ENCODE measurements at regions not wholly inside any gene's neighbourhood (a gene's known extent, or its start where the extent isn't known, plus 50 kb on each side); places are given as distances from the start of the nearest gene placed in this dataset.
"Not testable (repeated sequence)": the region's sequence is repeated elsewhere in the genome, so short reads cannot be mapped to it uniquely, and the experiment has no call there.

DNA sequence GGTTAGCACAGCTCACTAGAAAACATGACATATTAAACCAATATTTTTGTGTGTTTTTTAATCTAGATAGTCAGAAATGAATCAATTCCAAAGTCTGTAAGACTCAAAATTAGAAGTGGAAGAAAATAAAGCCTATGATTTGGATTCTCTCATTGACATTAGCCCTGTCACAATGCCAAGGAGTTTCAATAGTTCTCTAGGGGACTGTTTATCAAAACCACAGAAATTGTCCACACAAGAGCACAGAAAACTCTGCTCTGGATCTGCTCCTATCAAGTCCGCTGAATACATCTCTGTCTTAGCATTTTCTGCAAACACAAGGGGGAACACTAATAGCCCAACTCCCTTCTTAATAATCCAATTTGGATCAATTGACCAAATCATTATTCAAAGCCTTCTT is 152.0 kb downstream of the HS3ST3B1 start:
- DNase-seq = no peak

- DNase-seq = no peak
Measured at GRCh38 chr17:14451729-14452191, 150.9 kb downstream of the HS3ST3B1 start.

DNA sequence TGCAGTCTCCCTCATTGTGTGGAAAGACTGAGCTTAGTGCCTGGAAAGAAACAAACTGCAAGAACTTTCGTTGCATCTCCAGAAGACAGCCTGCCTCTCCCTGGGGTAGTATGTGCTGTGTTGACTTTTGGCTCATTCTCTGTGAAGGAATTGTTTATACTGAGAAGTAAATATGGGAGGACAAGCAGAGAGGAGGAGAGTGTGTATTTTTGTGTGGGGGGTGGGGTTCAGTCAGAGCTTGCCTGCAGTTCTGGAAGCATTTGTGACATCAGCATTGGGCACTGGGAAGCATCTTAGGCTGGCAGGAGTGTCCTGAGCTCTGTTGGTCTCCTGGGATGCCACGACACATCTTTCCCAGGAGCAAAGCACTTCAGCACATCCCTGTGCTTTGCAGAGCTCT is 147.9 kb downstream of the HS3ST3B1 start:
- no peak for DNase-seq

GRCh38 chr17:14446825-14447224 is 145.9 kb downstream of the HS3ST3B1 start:
- DNase-seq = no peak

- DNase-seq = no peak
Measured at GRCh38 chr17:14444915-14445314, 144.0 kb downstream of the HS3ST3B1 start.

DNA sequence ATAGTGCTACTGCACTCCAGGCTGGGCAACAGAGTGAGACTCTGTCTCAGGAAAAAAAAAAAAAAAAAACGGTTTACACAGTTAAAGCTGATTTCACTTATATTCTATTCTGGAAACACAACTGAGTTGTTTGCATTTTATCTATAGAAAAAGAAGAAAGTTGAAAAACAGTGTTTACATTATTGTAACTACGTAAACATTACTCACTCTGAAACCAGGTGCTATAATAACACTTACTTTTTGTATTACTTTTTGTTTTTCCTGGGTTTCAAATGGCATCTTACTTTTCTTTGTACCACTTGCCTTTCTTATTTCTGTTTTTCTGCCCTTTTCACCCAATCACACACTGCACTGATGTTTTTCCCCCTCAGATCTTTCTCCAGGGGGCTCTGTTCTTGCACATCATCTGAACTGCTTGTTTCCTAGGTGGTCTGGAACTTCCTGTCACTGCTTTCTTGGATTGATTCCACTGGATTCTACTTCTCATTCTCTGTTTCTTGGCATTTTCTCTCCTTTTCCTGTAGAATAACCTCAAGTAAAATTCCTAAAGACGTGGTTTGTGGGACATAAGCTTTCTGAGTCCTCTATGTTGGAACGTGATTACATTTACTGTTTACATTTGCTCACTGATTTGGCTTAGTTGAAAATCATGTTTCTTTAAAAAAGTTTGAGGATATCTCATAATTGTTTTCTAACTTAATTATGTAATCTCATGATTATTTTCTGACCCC is 142.1 kb downstream of the HS3ST3B1 start:
- DNase-seq = no peak

GRCh38 chr17:14437176-14437575 is 136.3 kb downstream of the HS3ST3B1 start:
- DNase-seq = no peak

DNA sequence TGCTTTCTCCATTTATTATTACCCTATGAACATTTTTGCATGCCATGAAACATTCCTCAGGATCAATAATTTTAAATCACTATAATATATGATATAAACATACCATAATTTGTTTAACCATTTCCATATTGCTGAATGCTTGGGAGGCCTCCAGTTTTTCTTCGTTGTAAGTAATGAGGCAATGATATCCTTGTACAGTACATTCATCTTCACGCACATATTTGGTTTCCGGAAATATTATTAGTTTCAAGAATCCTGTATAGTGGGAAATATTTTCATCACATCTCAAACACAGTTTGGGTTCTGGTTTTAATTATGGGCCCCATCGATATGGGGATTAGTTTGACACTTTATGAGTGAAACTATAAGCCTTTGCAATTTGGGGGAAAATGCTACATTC is 135.4 kb downstream of the HS3ST3B1 start:
- no peak for DNase-seq

GRCh38 chr17:14434506-14434905 is 133.6 kb downstream of the HS3ST3B1 start:
- no peak for DNase-seq

- DNase-seq = no peak
Measured at GRCh38 chr17:14432079-14432478, 131.2 kb downstream of the HS3ST3B1 start.

DNA sequence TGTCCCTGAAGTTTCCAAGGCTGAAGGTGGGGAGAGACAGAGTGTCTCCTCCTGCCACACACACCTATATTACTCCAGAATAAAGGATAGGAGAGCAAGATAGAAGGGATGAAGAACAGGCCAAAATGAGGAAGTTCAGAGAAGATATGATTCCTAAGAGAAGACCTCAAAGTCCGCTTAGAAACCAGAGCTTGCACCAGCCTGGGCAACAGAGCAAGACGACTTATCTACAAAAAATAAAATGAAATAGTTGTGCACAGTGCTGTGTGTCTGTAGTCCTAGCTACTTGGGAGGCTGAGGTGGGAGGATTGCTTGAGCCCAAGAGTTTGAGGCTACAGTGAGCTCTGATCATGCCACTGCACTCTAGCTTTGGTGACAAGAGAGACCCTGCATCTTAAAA is 128.2 kb downstream of the HS3ST3B1 start:
- DNase-seq = no peak

- DNase-seq = no peak
Measured at GRCh38 chr17:14428648-14429029, 127.8 kb downstream of the HS3ST3B1 start.

DNA sequence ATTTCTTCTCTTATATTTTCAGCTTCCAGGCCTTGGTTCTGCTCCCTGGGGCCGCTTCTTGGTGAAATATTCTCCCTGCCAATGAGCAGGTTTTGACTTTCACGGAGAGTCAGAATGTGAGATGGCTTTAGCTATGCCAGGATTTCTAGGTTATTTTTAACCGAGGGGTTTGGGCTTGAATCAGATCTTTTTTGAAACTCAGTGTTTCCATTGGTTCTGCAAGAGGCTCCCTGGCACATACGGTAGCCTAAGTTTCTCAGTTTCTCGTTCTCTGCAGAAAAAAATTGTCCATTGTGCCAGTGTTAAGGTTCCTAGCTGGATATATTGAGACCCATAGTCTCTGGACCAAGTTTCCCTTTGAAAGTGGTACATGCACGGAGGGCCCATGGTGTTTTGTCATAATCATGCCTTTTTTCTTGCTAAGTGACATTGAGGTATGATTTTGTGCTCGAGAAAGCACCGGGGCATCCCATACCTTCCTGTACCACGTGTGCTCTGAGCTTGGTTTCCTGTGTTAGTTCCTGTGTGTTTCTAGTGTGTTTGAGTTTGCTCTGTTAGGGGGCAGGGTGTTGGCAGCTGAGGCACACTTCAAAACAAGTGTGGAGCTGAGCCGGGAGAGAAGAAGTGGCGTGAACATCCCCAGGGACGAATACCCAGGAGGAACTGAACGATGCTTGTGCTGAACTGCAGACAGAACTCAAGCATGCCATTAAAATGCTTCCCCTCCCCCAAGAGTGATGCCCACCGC is 127.2 kb downstream of the HS3ST3B1 start:
- no peak for DNase-seq

DNA sequence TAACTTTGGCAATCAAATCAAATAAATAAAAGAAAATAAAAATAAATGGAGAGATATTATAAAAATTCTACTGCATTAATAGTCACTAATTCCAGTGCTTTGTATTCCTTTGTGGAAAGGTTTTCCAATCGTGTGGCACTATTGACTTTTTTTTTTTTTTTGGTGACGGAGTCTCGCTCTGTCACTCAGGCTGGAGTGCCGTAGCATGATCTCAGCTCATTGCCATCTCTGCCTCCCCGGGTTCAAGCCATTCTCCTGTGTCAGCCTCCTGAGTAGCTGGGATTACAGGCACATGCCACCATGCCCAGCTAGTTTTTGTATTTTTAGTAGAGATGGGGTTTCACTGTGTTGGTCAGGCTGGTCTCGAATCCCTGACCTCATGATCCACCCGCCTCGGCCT is 122.3 kb downstream of the HS3ST3B1 start:
- DNase-seq = not testable (repeated sequence)

- no peak for DNase-seq
Measured at GRCh38 chr17:14417336-14417735, 116.5 kb downstream of the HS3ST3B1 start.

DNA sequence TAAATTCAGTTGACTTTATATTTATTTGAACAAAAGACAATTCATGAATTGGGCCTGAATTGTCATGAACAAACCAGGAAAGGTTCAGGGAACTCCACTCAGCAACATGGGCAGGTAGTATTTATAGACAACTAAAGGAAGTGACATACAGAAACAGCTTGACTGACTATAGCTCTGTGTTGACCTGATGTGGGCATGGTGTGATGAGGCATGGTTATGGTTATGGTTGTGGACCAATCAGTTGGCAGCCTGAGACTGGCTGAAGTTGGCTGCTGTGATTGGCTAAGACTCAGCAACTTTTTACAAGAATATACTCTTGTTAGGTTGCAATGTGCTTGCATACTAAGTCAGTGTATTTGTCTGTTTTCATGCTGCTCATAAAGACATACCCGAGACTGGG is 108.4 kb downstream of the HS3ST3B1 start:
- no peak for DNase-seq

- DNase-seq = no peak
Measured at GRCh38 chr17:14407541-14407940, 106.7 kb downstream of the HS3ST3B1 start.

- no peak for DNase-seq
Measured at GRCh38 chr17:14405189-14405588, 104.3 kb downstream of the HS3ST3B1 start.
